Fibroblast of the aortic adventitia (primary cell): ENCODE measurements at regions not wholly inside any gene's neighbourhood (a gene's known extent, or its start where the extent isn't known, plus 50 kb on each side); places are given as distances from the start of the nearest gene placed in this dataset.

Experiments used
- DNase-seq: peaks from one replicate; pipeline ENCODE4 v3.0.0-alpha.2; 2010; ENCODE audit warnings: low read depth
- H3K4me3 ChIP-seq: 2 replicates; pipeline ENCODE4 v1.5.1; 2011; ENCODE audit warnings: low read depth, mild to moderate bottlenecking, control low read depth, low read length, moderate library complexity
- TF ChIP-seq, protein P1 (sequence below): IDR thresholded peaks from 2 replicates; pipeline ENCODE4 v1.5.1; 2011; ENCODE audit warnings: mild to moderate bottlenecking, low read length, control low read depth, inconsistent platforms; ENCODE audit not compliant: insufficient read depth

DNA sequence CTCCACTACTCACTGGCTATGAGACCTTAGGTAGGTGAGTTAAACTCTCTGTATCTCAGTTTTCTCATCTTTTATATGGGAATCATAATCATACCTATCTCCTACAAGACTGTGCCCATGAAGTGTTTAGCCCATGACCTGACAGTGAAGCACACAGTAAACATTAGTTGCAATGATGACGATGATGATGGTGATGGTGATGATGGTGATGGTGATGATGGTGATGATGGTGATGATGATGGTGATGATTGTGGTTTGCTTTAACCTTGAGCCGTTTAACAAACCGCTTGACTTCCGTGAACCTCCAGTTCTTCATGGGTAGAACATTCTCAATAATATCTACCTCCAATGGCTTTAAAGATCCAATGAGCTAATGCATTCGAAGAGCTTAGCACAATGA is 220.2 kb upstream of the MVB12B start:
- H3K4me3 ChIP-seq, result no peak overlapping the region
- DNase-seq, result no peak
- TF ChIP-seq, protein P1, sequence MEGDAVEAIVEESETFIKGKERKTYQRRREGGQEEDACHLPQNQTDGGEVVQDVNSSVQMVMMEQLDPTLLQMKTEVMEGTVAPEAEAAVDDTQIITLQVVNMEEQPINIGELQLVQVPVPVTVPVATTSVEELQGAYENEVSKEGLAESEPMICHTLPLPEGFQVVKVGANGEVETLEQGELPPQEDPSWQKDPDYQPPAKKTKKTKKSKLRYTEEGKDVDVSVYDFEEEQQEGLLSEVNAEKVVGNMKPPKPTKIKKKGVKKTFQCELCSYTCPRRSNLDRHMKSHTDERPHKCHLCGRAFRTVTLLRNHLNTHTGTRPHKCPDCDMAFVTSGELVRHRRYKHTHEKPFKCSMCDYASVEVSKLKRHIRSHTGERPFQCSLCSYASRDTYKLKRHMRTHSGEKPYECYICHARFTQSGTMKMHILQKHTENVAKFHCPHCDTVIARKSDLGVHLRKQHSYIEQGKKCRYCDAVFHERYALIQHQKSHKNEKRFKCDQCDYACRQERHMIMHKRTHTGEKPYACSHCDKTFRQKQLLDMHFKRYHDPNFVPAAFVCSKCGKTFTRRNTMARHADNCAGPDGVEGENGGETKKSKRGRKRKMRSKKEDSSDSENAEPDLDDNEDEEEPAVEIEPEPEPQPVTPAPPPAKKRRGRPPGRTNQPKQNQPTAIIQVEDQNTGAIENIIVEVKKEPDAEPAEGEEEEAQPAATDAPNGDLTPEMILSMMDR, result no peak

GRCh38 chr9:126107693-126108092 is 218.9 kb upstream of the MVB12B start:
- TF ChIP-seq, protein P1, result no peak
- no peak overlapping the region for H3K4me3 ChIP-seq
- no peak for DNase-seq

DNA sequence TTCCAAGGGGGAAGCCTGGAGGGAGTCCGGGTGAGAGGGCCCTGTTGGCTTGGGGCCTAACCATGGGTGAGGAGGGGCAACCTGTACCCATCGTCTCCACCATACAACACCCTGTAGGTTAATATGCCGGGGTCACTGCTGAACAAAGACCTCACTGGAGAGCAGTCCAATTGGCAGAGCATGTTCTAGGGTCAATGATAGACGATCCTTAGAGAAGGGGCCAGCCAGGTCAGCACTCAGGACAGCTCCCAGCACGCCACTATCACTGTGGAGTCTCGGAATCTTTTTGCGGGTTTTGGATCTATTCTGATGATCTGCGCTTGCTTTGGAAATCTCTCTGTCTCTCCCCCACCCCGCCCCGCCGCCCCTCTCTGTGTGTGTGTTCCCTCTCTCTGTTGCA is 218.4 kb upstream of the MVB12B start:
- DNase-seq, result peak; percentile 7
- H3K4me3 ChIP-seq, result no peak overlapping the region
- TF ChIP-seq, protein P1, result no peak

DNA sequence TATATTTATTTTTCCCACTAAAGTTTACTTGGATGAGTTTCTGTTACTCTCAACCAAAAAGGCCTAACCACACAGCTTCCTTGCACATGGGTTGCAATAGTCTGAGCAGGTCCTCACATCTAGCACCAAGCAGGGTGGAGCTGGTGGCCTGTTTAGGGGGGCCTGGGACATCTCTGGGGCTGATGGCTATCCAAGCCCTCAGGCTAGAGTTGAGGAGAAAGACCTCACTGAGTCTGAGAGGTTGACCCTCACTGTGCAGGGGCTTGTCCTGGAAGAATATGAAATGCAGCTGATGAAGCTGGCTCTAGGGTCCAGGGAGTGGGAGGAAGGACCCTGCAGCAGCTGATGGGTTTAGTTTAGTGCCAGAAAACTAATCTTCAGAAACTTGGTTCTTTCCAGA is 217.1 kb upstream of the MVB12B start:
- TF ChIP-seq, protein P1, result no peak
- DNase-seq, result no peak
- no peak overlapping the region for H3K4me3 ChIP-seq

- no peak for DNase-seq
- TF ChIP-seq, protein P1, result no peak
- no peak overlapping the region for H3K4me3 ChIP-seq
Observed at GRCh38 chr9:126111556-126111955, 215.1 kb upstream of the MVB12B start.

- DNase-seq, result no peak
Observed at GRCh38 chr9:126112135-126112720, 214.4 kb upstream of the MVB12B start.

More at GRCh38 chr9:126112135-126112720, 214.4 kb upstream of the MVB12B start:
- no peak overlapping the region for H3K4me3 ChIP-seq
- TF ChIP-seq, protein P1, result no peak
